B cell (primary cell): ENCODE measurements at regions not wholly inside any gene's neighbourhood (a gene's known extent, or its start where the extent isn't known, plus 50 kb on each side); places are given as distances from the start of the nearest gene placed in this dataset.

ENCODE experiments used
- ATAC-seq: fragments of 200-7000 bp; cut with Tn5 transposase; one replicate; pipeline ENCODE4 v1.10.0; 2021; ENCODE audit warnings: low read depth, mild to moderate bottlenecking, moderate number of reproducible peaks, moderate library complexity
- CTCF ChIA-PET: fragments of 350-600 bp; sonication (Branson Sonifier 250); formaldehyde crosslinking; loops from one replicate; lab custom pipeline; 2021; ENCODE audit warnings: antibody characterized with exemption, inconsistent platforms; lab: Charles Lee
- POLR2A ChIA-PET: fragments of 350-600 bp; sonication (Branson Sonifier 250); formaldehyde crosslinking; loops from one replicate; lab custom pipeline; 2021; ENCODE audit warnings: antibody characterized with exemption; lab: Charles Lee
- DNase-seq: peaks from one replicate; pipeline ENCODE4 v3.0.0; 2013
- H2AFZ ChIP-seq: 2 replicates; pipeline ENCODE4 v1.6.1; 2012; ENCODE audit warnings: mild to moderate bottlenecking, low read depth, low read length; ENCODE audit not compliant: insufficient read depth, poor library complexity, severe bottlenecking
- H3K27ac ChIP-seq, 2 donors: 1 replicate in 1 of 2; 2 replicates in 1 of 2; pipeline ENCODE4 v1.5.1; 2012 to 2013; ENCODE audit warnings: low read length in 2 of 2, mild to moderate bottlenecking in 2 of 2, moderate library complexity in 1 of 2
- H3K27me3 ChIP-seq, 4 experiments: fragments of 200-600 bp in 1 of 4; sonication (generic) in 1 of 4; replicated peaks in 1 of 4; 1 replicate in 2 of 4; 2 replicates in 2 of 4; pipeline versions ENCODE4 v1.6.1 to v1.7.0; 2013 to 2016; ENCODE audit warnings: low read length in 3 of 4, mild to moderate bottlenecking in 2 of 4, mixed read lengths in 1 of 4, moderate library complexity in 1 of 4; ENCODE audit not compliant: insufficient read depth in 4 of 4, control insufficient read depth in 3 of 4; ENCODE audit errors: control extremely low read depth in 1 of 4
- H3K36me3 ChIP-seq, 2 experiments: replicated peaks in 1 of 2; 1 replicate in 1 of 2; 2 replicates in 1 of 2; pipeline versions ENCODE4 v1.6.1 to v1.7.1; 2013; ENCODE audit warnings: low read length in 1 of 2; ENCODE audit not compliant: insufficient read depth in 2 of 2, control insufficient read depth in 1 of 2; ENCODE audit errors: control extremely low read depth in 1 of 2, extremely low read depth in 1 of 2
- H3K4me1 ChIP-seq, 2 donors: fragments of 200-600 bp in 1 of 2; sonication (generic) in 1 of 2; 1 replicate in 1 of 2; 2 replicates in 1 of 2; pipeline versions ENCODE4 v1.5.1 to v1.6.1; 2013 to 2017; ENCODE audit warnings: low read length in 2 of 2; ENCODE audit not compliant: control insufficient read depth in 2 of 2, insufficient read depth in 2 of 2
- H3K4me2 ChIP-seq: replicated peaks from 2 replicates; pipeline ENCODE3; 2012; ENCODE audit warnings: mild to moderate bottlenecking, low read depth, low read length; ENCODE audit not compliant: poor library complexity, severe bottlenecking
- H3K4me3 ChIP-seq, 5 experiments: fragments of 200-600 bp in 1 of 5; sonication (generic) in 1 of 5; 1 replicate in 3 of 5; 2 replicates in 2 of 5; pipeline versions ENCODE4 v1.5.1 to v1.7.0; 2011 to 2016; ENCODE audit warnings: low read length in 4 of 5, mild to moderate bottlenecking in 4 of 5, low read depth in 2 of 5, control low read depth in 1 of 5, moderate library complexity in 1 of 5; ENCODE audit not compliant: insufficient read depth in 1 of 5; ENCODE audit errors: control extremely low read depth in 1 of 5, extremely low read depth in 1 of 5
- H3K79me2 ChIP-seq: fragments of 200-600 bp; sonication (generic); one replicate; pipeline ENCODE4 v1.6.0; 2016; ENCODE audit warnings: low read length; ENCODE audit not compliant: control insufficient read depth, insufficient read depth
- H3K9ac ChIP-seq: fragments of 200-600 bp; sonication (generic); 2 replicates; pipeline ENCODE4 v1.6.1; 2017; ENCODE audit warnings: mild to moderate bottlenecking, low read length, moderate library complexity
- H3K9me3 ChIP-seq, 3 donors: one replicate each; pipeline versions ENCODE4 v1.6.1 to v1.7.1; 2013; ENCODE audit warnings: low read length in 2 of 3; ENCODE audit not compliant: control insufficient read depth in 2 of 3, insufficient read depth in 1 of 3; ENCODE audit errors: control extremely low read depth in 1 of 3
- H4K20me1 ChIP-seq: 2 replicates; pipeline ENCODE4 v1.6.0; 2012; ENCODE audit warnings: mild to moderate bottlenecking, low read length; ENCODE audit not compliant: insufficient read depth, control insufficient read depth, poor library complexity, severe bottlenecking
- H3K27ac Mint-ChIP-seq: one replicate; pipeline ENCODE4 v1.8.0; 2021; ENCODE audit warnings: mixed read lengths
- H3K27me3 Mint-ChIP-seq: one replicate; pipeline ENCODE4 v1.8.0; 2021; ENCODE audit warnings: mixed read lengths
- H3K4me1 Mint-ChIP-seq: one replicate; pipeline ENCODE4 v1.8.0; 2021; ENCODE audit warnings: mixed read lengths
- H3K4me3 Mint-ChIP-seq: one replicate; pipeline ENCODE4 v1.8.0; 2021; ENCODE audit warnings: mixed read lengths
- H3K9me3 Mint-ChIP-seq: one replicate; pipeline ENCODE4 v1.8.0; 2022; ENCODE audit warnings: mixed read lengths; ENCODE audit not compliant: insufficient read depth
- CTCF ChIP-seq: fragments of 200-600 bp; IDR thresholded peaks from one replicate; pipeline ENCODE4 v1.8.0; 2022; ENCODE audit warnings: antibody characterized with exemption, mild to moderate bottlenecking
- EZH2 ChIP-seq: IDR thresholded peaks from 2 replicates; pipeline ENCODE4 v1.6.1; 2012; ENCODE audit warnings: borderline replicate concordance, low read depth, mild to moderate bottlenecking, moderate library complexity, low read length; ENCODE audit not compliant: insufficient read depth, poor library complexity, severe bottlenecking
- WGBS: methylation state at CpG from one replicate; pipeline ENCODE4 v1.1.5; 2013; ENCODE audit warnings: missing lambda C conversion rate; ENCODE audit not compliant: insufficient coverage; 5-methylcytosine and 5-hydroxymethylcytosine counted together
- intact Hi-C: fragments of 100-400 bp; cut with micrococcal nuclease; formaldehyde crosslinking; loops from one replicate; pipeline ENCODE4 v1.10.0; 2022

GRCh38 chr2:37457401-37457901 lies 113.0 kb downstream of the QPCT start:
- Histone ChIP-seq H2AFZ (no peak overlapping the region), H3K4me3 (no peak overlapping the region), H3K9ac (no peak overlapping the region), H3K79me2 (no peaks in the 10 kb centered on the region), H3K27me3 (no peaks in the 10 kb centered on the region), H3K9me3 (no peaks in the 10 kb centered on the region), H3K4me1 (peaks cover 0 to 6% of the 10 kb centered on the region in 2 donors), H3K36me3 (no peaks in the 10 kb centered on the region), H3K27ac (no peak overlapping the region), H3K4me2 (no peak overlapping the region), H4K20me1 (no peaks in the 10 kb centered on the region)
- TF ChIP-seq CTCF = no peak
- no peak for TF ChIP-seq EZH2
- no peaks in the 10 kb centered on the region for H3K27me3 Mint-ChIP-seq
- ChIA-PET CTCF (no interaction called here), POLR2A (no interaction called here)
- H3K4me1 Mint-ChIP-seq = peaks cover 10% of the 10 kb centered on the region
- H3K27ac Mint-ChIP-seq = no peak overlapping the region
- DNase-seq = no peak
- no peak overlapping the region for H3K4me3 Mint-ChIP-seq
- intact Hi-C loops = no loop called here
- H3K9me3 Mint-ChIP-seq = no peaks in the 10 kb centered on the region
- no peak for ATAC-seq
- 94% methylated on average over 2 of the region's 9 CpGs for WGBS

- H3K4me3 Mint-ChIP-seq = no peak overlapping the region
- Histone ChIP-seq H3K9me3 (no peaks in the 10 kb centered on the region), H3K4me1 (peaks cover 0 to 6% of the 10 kb centered on the region in 2 donors), H3K27ac (no peak overlapping the region), H3K36me3 (no peaks in the 10 kb centered on the region), H4K20me1 (no peaks in the 10 kb centered on the region), H3K9ac (no peak overlapping the region), H2AFZ (no peak overlapping the region), H3K4me2 (no peak overlapping the region), H3K79me2 (no peaks in the 10 kb centered on the region), H3K4me3 (no peak overlapping the region), H3K27me3 (no peaks in the 10 kb centered on the region)
- no peak for TF ChIP-seq CTCF
- TF ChIP-seq EZH2 = no peak
- DNase-seq = no peak
- CTCF ChIA-PET = no interaction called here
- ATAC-seq = no peak
- H3K27ac Mint-ChIP-seq = no peak overlapping the region
- H3K27me3 Mint-ChIP-seq = no peaks in the 10 kb centered on the region
- H3K9me3 Mint-ChIP-seq = no peaks in the 10 kb centered on the region
- POLR2A ChIA-PET = no interaction called here
- WGBS = no CpG with 5 or more reads among the region's 2 CpGs
- intact Hi-C loops = no loop called here
- H3K4me1 Mint-ChIP-seq = peaks cover 8% of the 10 kb centered on the region
Observed at GRCh38 chr2:37458133-37458532, 113.7 kb downstream of the QPCT start.
